Erythroblast (primary cell): ENCODE measurements at regions not wholly inside any gene's neighbourhood (a gene's known extent, or its start where the extent isn't known, plus 50 kb on each side); places are given as distances from the start of the nearest gene placed in this dataset.

Experiments used
- DNase-seq, 2 experiments: peaks; one replicate each; lab custom pipeline; 2025; lab: John Stamatoyannopoulos, UW
- GATA1 ChIP-seq: IDR thresholded peaks from 2 replicates; pipeline ENCODE4 v1.6.1; 2011; ENCODE audit warnings: low read depth, mild to moderate bottlenecking, control low read depth, low read length, moderate library complexity
- POLR2A ChIP-seq: IDR thresholded peaks from 2 replicates; pipeline ENCODE4 v1.6.1; 2011; ENCODE audit warnings: mild to moderate bottlenecking, low read length

DNA sequence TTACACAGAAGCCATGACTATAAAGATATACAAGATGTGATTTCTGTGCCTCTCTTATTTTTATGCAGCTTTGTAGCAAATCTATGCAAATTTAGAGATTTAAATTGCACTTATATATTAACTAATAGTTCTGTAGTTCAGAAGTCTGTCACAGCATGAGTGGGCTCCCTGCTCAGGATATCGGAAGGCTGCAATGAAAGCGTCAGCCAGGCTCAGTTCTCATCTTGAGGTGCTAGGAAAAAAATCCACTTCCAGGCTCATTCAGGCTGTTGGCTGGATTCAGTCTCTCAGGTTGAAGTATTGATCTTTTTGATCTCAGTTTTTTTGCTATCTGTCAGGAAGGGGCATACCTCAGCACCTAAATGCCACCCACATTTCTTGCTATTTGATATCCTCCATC, 487.4 kb upstream of the DEPDC1 start:
- TF ChIP-seq GATA1: no peak
- no peak for TF ChIP-seq POLR2A
- DNase-seq: no peak

DNA sequence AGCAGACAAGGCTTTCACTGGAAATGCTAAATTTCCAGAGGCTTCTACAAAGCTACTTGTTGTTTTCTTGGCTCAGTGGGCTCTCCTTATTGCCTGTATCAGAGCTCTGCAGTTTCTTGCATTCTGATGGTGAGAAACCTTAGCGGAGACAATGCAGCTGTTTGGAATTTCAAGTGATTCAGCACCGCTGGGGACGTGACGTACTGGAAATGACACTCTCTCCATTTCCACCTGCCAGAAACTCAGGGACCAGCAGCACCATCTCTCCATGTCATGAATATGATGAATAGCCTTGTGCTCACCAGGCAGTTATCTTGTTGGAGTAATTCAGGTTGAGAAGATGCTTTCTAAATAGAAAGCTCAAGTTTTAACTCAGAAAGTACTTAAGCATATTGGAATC, 497.2 kb upstream of the DEPDC1 start:
- no peak for TF ChIP-seq GATA1
- TF ChIP-seq POLR2A: no peak

GRCh38 chr1:69016468-69016867, 519.6 kb upstream of the DEPDC1 start:
- no peak for DNase-seq
- no peak for TF ChIP-seq POLR2A

More for the DNA sequence above, 497.2 kb upstream of the DEPDC1 start:
- DNase-seq: no peak

- DNase-seq: no peak
- TF ChIP-seq POLR2A: no peak
Measured at GRCh38 chr1:69029649-69030048, 532.8 kb upstream of the DEPDC1 start.

- TF ChIP-seq GATA1: no peak
- TF ChIP-seq POLR2A: no peak
- DNase-seq: no peak
Measured at GRCh38 chr1:69038379-69038778, 529.3 kb upstream of the LRRC7 start.

DNA sequence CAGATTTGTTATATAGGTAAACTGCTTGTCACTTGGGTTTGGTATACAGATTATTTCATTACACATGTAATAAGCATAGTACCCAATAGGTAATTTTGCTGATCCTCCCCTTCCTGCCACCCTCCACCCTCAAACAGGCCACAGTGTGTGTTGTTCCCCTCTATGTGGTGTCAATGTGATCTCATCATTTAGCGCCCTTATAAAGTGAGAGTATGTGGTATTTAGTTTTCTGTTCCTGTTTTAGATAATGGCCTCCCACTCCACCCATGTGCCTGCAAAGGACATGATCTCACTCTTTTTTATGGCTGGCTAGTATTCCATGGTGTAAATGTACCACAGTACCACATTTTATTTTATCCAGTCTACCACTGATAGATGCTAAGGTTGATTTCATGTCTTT, 522.1 kb upstream of the LRRC7 start:
- TF ChIP-seq POLR2A (no peak), GATA1 (no peak)
- no peak for DNase-seq

GRCh38 chr1:69055194-69055593, 512.5 kb upstream of the LRRC7 start:
- no peak for TF ChIP-seq GATA1
- no peak for TF ChIP-seq POLR2A
- peak; percentile 16 to 50 for DNase-seq

GRCh38 chr1:69058454-69058853, 509.3 kb upstream of the LRRC7 start:
- no peak for DNase-seq
- no peak for TF ChIP-seq POLR2A

DNA sequence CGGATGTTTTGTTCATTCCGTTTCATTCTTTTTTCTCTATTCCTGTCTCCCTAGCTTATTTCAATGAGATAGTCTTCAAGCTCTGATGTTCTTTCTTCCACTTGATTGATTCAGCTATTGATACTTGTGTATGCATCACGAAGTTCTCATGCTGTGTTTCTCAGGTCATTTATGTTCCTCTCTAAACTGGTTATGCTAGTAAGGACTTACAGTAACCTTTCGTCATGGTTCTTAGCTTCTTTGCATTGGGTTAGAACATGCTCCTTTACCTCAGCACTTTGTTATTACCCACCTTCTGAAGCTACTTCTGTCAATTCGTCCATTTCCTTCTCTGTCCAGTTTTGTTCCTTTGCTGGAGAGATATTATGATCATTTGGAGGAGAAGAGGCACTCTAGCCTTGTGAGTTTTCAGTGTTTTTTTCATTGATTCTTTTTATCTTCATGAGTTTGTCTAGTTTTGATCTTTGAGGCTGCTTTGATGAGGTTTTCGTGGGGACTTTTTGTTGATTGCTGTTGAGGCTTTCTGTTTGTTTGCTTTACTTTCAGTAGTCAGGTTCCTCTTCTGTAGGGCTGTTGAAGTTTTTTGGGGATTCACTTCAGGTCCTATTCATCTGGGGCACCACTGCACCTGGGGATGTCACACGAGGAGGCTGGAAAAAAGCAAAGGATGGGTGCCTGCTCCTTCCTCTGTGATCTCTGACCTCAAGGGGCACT, 496.9 kb upstream of the LRRC7 start:
- no peak for TF ChIP-seq GATA1
- TF ChIP-seq POLR2A: no peak
- no peak for DNase-seq

GRCh38 chr1:69073176-69073575, 494.5 kb upstream of the LRRC7 start:
- peak in 1 of 2 experiments; percentile 3 for DNase-seq
- no peak for TF ChIP-seq POLR2A
- TF ChIP-seq GATA1: no peak

DNA sequence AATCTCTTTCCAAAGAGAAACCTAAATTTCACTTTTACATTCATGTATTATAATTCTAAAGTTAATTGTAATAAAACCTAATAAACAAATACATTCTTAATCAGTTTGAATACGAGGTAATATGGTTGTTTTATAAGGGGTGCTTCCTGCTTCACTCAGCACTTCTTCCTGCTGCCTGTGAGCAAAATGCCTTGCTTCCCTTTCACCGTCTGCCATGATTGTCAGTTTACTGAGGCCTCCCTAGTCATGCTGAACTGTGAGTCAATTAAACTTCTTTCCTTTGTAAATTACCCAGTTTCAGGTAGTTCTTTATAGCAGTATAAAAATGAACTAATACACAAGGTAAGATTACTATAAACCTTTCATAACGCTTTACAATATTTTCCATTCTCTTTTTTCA, 491.1 kb upstream of the LRRC7 start:
- DNase-seq: no peak
- TF ChIP-seq GATA1 (no peak), POLR2A (no peak)

DNA sequence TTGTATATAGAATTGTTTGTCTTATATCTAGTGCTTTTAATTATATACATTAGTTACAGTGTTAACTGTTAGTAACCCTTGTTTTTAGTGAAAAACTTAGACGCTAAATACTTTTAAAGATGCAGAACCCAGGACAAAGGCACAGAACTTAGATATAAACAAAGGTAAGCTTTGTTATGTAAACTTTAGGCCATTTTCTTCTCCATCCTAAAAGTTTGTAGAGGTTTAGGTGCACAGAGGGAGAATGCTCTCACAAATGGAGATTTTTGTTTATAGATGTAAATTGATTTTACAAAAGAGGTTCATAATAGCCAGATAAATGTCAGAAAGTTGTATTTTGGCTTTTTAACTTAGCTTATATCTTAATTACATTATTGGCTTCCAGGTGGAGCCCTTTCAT, 490.5 kb upstream of the LRRC7 start:
- TF ChIP-seq POLR2A (no peak), GATA1 (no peak)
- no peak for DNase-seq

DNA sequence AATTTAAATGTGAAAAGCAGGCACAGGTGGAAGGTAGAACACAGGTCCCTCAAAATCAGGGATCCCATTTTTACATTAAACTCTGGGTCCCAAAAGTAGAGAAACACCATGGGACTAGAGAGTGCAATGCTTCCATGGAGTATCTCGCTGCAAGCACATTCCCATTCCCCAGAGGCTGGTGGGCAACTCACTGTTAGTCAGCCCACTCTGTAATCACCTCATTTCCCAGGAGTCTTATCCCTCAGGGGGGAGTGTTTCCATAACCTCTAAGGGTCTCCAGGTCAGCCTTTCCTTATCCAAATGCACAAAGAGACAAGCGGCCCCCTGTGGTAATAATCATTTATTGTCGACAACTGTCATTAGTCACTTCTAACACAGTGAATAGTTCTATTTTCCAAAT, 490.1 kb upstream of the LRRC7 start:
- no peak for TF ChIP-seq POLR2A
- no peak for TF ChIP-seq GATA1
- DNase-seq: no peak

DNA sequence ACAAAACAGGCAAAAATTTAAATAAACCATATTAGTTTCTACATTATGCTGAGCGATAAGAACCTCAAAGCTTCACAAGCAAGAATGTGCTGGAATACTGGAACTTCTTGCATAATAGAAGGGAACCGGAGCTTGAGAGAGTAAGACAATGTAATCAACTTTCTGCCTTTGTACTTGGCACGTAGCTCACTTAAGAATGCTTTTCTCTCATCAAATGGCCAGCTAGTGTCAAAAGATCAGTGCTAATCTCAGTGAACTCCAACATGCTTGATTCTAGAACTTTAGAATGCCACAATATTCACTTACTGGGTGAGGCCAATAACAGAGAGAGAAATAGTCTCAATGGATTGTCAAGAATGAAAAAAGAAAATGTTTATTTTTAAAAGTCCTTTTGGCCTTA, 486.1 kb upstream of the LRRC7 start:
- no peak for DNase-seq
- no peak for TF ChIP-seq POLR2A
- no peak for TF ChIP-seq GATA1

DNA sequence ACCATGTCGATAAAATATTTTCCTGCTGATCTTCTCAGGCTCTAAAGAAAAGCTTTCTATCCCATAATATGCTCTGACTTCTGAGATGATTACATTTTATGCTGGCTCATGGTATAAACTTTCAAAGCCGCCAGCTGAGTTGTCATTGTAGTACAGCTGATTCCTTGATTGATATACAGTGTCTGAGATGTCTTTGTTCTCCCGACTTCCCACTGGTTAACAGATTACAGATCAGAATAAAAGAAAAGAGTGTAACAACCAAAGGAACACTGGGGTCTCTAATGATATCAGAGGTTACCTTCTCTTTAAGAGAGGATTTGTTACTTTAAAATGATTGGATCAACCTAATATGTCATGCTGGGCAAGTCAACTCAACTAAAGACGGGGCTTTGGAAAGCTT, 485.4 kb upstream of the LRRC7 start:
- no peak for DNase-seq
- TF ChIP-seq GATA1 (no peak), POLR2A (no peak)
